ENCODE measurements at regions not wholly inside any gene's neighbourhood (a gene's known extent, or its start where the extent isn't known, plus 50 kb on each side); places are given as distances from the start of the nearest gene placed in this dataset.

DNA sequence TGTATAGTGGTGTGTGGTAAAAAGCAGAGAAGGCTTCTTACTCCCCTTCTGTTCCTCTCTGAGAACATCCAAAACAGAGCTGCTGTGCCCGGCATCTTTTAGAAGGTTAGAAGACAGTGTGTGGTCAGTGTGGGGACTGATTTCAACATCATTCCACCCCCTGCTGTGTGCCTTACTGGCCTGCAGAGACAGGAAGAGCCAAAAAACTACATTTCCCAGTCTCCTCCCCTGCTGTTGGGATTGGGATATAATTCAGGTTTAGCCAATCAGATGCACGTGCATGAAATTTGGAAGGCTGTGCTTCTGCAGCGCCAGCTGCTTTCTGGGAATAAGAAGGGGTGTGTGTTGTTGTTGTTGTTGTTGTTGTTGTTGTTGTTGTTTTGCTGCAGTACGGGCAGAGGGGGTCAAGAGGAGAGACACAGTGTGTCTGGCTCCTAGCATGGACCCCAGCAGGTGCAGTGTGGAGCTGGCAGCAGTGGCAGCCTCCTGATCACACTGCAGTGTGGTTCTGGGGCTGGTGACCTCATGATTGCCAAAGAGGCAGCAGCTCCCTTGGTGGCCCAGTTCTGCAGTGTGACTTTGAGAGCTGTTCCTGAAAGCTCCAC is 74.7 kb downstream of the MRPL14 start:
- intact Hi-C loops (cut with DNase I), result no loop called here
- ATAC-seq, result peak; percentile 19 to 51
- no peak for DNase-seq

DNA sequence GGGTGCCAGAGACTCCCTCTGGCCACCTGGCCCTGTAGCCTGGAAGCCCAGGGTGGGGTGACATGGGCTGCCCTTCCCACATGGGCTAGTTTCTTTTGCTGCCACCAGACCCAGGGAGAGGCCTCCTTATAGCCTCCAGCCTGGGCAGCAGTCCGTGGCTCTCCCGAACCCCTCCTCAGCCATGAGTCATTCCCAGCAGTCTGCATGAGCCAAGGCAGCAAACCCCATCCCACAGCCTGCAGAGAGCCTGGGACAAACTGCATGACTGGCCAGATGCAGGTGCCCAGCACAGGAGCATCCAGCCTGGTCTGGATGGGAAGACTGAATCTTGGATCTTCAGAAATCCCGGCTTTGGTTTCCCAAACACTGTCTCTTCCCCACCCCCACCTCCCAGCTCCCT is 75.7 kb downstream of the MRPL14 start:
- intact Hi-C loops (cut with DNase I), result no loop called here
- DNase-seq (no peak), ATAC-seq (peak in 1 of 2 donors; percentile 85)

DNA sequence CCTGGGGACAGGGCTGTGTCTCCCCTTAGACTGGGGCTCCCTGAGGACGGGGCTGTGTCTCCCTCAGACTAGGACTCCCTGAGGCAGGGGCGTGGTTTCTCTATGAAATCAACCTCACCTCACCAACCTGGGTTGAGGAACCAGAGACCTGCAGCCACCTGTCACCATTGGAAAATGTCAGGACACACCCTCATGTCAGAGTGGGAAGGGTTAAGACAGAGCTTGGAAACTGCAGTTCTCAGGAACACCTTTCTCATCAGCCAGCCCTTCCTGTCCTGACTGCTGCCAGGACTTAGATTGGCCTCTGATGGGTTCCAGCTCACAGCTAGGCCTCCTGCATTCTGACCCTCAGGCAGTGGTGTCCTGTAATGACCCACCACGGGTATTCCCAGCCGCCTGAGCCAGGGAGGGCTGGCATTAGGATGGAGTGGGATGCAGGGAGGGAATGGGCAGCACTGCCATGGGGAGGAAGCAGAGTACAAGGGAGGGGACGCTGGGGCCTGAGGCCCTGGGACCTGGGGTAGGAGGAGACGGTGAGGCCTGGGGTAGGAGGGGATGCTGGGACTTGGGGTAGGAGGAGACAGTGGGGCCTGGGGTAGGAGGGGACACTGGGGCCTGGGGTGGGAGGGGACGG is 76.3 kb downstream of the MRPL14 start:
- ATAC-seq (peak; percentile 18 to 40), DNase-seq (no peak)
- intact Hi-C loops (cut with DNase I), result no loop called here

DNA sequence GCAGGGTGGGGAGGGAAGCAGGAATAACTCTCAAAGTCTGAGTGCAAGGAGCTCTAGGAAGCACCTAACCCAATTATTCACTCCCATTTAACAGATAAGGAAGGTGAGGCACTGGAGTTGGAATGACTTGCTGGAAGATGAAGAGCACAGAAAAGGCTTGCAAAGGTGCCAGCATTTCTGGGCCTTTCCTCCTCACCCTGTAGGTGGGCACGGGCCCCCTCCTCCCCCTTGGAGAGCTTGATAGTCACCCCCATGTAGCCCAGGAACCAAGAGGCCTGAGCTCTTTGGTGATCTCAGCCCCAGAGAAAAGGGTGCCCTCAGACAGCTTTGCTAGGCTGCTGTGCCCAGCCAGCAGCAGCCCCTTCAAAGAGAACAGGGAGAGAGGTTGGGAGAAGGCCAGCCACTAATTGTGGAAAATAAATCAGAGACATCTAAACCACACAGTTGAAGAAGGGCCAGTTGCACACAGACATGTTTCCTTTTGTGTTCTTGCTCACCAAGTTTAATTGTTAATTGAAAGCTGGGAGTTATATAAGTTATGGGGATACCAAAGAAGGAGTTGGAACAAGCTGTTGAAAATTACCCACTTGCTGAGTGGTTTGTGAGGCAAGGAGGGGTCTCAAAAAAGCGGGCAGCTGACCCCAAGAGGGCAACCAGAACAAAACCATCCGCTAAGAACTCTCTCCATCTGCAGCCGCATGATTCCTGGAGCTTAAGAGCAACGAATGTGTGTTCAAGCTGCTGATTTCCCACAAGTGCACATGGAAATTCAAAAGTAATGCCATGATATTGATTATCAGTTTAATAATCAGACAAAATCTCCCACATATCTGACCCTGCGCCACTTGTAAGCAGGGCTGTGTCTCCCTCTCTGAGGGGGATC is 77.0 kb downstream of the MRPL14 start:
- DNase-seq (no peak), ATAC-seq (no peak)
- intact Hi-C loops (cut with DNase I), result no loop called here

DNA sequence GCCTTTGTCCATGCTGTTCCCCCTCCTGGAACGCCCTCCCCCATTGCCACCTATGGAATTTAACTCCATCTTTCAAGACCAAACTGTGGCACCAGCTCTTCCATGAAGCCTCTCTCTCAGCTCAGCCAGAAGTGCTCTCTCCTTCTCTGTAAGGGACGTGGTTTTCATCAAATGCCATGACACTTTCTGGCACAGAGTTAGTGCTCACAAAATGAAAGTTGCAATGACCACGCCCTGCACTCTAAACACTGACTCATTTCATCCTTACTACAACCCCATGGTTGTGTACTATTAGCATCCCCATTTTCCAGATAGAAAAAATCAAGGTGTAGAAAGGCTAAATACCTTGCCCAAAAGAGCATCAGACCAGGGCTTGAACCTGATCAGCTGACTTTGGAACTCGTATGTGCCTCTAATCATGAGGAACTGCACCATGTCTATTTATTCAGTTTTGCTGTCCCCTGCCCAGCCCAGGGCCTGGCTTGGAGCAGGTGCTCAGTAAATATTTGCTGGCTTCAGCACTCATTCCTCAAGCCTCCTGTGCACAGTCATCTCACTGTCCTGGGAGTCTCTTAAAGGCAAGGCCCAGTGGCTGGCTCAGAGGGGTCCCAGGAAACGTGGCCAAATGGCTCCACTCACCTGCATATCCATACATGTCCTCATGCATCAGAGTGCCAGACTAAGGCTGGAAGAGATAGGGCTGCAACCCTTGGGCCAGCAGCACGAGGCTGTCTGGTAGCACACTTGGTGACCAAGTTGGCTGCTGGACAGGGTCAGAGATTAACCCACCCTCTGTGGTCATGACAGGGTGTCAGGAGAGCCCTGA is 77.9 kb downstream of the MRPL14 start:
- ATAC-seq, result peak in 1 of 2 donors; percentile 8
- no peak for DNase-seq
- intact Hi-C loops (cut with DNase I), result no loop called here

DNA sequence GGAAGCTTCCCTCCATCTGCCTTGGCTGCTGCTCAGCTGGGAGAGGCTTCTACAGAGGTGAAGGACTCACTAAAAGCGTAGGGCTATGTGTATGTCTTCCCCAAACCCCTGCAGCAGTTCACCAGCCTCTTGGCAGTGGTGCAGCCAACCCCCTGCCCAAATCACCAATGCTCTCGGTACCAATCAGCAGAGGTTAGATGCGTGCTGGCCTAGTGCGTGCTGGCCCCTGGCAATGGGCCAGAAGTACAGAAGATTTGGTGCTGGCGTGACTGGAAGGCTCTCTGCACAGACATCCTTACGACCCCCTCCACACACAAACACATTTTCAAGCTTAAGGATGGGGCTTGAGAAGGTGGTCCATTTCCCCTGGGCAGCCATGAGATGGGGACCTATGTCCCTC is 79.0 kb downstream of the MRPL14 start:
- intact Hi-C loops (cut with DNase I), result no loop called here
- DNase-seq, result no peak
- no peak for ATAC-seq

DNA sequence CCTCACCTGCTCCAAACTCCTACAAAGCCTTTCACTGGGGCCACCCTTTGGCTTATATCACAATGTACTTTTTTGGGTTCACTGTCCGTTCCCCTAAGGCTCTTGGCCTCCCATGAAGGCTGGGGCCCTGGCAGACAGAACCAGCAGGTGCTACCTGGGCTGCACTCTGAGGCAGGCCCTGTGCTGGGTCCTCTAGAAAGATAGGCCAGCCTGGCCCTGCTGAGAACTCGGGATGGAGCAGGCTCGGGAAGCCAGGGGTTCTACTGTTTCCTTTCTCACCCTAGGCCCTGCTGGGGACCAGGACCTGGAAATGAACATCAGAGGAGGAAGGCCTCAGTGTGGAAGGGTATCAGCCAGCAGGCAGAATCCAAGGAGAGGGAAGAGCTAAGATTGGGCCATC is 79.5 kb downstream of the MRPL14 start:
- ATAC-seq, result no peak
- DNase-seq, result no peak
- intact Hi-C loops (cut with DNase I), result no loop called here

DNA sequence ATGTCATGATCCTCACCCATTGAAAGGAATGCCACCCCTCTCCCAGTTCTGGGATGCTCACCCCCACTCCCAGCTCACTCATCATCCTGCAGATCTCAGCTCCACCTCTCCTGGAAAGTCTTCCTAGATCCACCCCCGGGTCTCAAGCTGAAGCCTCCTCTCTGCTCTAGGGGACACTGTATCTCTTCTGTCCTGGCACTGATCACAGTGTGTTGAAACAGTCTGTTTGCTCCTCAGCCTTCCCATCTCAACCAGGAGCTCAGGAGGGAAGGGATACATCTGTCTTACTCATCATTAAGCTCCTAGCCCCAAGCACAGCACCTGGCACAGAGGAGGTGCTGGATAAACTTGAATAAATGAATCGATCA is 80.1 kb downstream of the MRPL14 start:
- ATAC-seq, result no peak
- intact Hi-C loops (cut with DNase I), result no loop called here
- DNase-seq, result no peak

DNA sequence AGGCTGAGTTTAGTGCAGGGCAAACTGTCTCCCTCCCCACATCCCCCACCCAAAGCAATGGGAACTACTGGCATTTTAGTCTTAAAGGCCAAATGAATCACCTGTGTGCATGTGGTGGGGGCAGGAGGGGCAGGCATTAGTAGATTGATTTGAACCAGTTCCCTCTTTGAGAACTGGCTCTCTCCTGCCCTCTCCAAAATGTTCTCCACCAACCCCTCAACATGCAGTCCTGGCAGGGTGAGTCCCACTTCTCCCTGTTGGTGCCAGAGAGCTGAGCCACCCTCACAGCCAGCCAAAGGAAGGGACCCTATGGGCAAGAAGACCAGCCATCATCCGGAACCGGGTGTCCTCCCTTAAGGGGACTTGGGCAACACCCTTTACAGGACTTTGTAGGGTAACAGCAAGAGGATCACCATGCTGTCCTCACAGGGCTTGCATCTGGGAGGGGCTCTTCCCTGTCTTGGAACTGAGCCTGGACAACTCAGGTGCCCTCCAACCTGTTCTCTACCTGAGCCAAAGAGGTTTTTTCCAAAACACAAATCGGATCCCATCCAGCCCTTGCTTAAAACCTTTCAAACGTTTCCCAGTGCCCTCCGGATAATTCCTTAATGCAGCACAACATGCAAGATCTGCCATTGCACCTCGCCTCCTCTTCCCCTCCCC is 80.6 kb downstream of the MRPL14 start:
- no peak for DNase-seq
- intact Hi-C loops (cut with DNase I), result no loop called here
- ATAC-seq, result no peak

DNA sequence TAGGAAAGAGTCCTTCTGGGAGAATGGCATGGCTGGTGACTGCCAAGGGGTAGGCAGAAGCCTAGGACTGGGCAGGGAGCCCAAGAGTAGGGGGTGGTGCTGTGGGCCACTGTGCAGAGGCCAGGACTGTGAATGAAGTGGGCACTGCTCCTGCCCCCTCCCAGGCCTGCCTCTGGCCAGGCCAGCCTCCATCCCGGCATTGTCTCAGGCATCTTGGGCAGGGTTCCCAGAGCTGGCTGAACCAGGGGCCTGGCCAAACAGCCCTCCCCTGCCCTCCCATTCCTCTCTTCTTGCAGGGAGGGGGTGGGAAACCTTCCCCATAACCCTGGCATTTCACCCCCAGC is 81.6 kb downstream of the MRPL14 start:
- intact Hi-C loops (cut with DNase I), result no loop called here
- ATAC-seq, result peak; percentile 65 to 74
- no peak for DNase-seq

DNA sequence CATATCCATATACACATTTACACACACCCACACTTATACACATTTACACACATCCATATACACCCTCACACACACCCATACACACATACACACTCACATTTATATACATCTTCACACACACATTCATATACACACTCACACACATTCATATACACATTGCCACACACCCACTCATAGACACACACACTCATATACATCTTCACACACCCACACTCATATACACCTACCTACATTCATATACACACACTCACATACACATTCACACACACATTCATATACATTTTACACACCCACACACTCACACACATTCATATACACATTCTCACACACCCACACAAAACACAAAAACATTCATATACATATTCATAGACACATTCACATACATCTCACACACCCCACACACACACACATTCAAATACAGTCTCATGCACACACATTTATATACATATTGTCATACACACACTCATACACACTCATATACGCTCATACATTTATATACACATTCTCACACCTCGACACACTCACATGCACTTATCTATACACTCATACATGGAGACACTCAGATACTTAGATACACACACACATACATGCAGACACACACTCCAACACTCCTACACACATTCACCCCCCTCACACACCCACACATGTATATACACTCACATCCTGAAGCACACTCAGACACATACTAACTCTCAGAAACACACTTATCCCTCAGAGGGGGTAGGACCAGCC is 82.1 kb downstream of the MRPL14 start:
- ATAC-seq, result no peak
- intact Hi-C loops (cut with DNase I), result no loop called here

DNA sequence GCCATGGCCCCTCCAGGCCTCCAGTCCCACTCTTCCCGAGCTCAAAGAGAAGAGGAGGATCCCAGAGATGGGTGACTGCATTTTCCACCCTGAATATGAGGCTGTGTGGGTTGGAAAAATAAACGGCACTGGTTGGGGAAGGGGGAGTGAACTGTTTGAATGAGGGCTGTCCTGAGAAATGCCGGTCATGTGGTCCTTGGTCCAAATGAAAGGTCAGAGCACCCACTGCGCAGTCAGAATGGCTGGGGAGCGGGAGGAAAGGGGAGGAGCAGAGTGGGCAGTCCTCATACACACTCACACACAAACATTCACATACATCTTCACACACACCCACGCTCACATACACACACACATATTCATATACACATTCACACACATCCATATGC is 83.1 kb downstream of the MRPL14 start:
- DNase-seq, result no peak
- intact Hi-C loops (cut with DNase I), result no loop called here
- ATAC-seq, result peak in 1 of 2 donors; percentile 5

More for the DNA sequence above, 82.1 kb downstream of the MRPL14 start:
- DNase-seq, result no peak

DNA sequence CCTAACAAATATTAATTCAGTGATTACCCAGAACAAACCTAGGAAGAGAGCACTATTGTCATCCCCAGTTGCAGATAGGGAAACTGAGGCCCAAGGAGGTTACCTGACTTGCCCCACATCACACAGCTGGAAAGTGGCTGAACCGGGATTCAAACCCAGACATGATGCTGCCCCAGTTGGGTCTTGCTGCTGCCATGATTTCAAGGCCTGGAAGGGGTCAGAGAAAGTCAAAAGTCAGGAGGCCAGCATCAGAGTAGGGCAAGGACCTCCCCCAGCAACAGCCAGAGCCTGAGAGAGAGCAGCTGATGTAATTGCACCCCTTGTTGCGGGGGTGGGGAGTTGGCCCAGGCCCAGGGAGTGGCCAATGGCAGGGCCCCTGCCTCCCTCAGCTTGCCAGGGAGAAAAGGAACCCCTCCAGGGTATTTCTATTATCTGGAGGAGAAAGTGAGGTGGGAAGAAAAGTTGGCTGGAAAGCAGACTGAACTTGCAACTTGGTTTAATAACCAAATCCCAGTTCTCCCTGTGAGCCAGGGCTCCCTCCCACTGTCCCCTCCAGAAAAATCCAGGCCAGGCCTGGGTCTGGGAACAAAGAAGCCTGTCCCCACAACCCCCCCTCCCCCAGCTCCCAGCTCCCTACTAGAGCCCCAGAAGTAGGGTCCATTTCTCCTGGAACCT is 83.6 kb downstream of the MRPL14 start:
- ATAC-seq (peak; percentile 31 to 35), DNase-seq (peak; percentile 63)
- intact Hi-C loops (cut with DNase I), result no loop called here

DNA sequence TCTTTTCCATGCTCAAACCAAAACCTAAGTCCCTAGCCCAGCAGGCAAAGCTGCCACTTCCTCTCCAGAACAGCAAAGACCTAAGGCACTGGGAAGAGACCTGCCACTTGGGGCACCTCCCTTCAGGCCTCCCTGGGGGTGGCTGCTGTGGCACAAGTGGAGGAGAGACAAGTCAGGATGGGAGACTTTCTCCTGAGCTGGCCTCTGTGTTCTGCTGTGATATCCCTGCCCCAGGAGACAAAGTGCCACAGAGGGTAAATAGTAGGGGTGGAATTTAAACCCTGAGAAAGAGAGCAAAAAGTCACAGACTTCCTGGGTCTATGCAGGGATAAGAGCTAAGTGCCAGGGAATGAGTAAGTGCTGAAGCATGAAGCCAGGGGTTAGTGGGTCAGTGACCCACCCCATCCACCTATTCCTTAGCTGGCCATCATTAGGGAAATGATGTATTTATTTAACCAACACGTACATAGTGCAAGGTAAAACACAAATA is 84.2 kb downstream of the MRPL14 start:
- ATAC-seq, result peak in 1 of 2 donors; percentile 17
- intact Hi-C loops (cut with DNase I), result no loop called here
- no peak for DNase-seq

DNA sequence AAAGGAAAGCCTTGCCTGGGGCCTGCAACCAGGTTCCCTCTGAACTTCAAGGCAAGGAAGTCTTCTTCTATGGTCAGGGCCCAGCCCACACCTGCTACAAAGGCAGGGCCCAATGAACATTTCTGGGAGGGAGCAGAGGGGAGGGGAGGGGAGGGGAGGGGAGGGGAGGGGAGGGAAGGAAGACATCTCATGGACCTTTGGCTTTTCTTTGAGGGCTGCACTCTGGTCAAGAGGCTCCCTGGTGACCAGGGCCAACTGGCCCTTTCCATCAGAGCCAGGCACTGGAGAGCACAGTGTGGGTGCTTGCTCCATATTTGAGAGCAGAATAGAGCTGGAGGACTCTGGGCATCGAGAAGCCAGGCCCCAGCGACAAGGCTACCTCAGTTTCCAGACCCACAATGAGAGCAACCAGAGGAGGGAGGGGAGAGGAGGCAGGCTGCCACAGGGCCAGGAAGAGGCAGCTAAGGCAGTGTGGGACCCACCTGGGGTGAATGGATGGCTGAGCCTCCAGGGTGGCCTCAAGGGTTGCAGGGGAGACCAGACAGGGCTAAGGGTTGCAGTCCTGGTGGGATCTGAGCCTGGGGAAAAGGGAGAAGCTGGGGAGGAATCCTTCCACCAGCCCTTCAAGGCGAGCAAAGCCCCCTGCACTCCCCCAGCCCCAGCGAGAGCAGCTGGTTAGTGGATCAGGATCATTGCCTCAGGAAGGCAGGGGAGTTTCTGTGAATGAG is 84.8 kb downstream of the MRPL14 start:
- DNase-seq, result no peak
- intact Hi-C loops (cut with DNase I), result no loop called here
- no peak for ATAC-seq

DNA sequence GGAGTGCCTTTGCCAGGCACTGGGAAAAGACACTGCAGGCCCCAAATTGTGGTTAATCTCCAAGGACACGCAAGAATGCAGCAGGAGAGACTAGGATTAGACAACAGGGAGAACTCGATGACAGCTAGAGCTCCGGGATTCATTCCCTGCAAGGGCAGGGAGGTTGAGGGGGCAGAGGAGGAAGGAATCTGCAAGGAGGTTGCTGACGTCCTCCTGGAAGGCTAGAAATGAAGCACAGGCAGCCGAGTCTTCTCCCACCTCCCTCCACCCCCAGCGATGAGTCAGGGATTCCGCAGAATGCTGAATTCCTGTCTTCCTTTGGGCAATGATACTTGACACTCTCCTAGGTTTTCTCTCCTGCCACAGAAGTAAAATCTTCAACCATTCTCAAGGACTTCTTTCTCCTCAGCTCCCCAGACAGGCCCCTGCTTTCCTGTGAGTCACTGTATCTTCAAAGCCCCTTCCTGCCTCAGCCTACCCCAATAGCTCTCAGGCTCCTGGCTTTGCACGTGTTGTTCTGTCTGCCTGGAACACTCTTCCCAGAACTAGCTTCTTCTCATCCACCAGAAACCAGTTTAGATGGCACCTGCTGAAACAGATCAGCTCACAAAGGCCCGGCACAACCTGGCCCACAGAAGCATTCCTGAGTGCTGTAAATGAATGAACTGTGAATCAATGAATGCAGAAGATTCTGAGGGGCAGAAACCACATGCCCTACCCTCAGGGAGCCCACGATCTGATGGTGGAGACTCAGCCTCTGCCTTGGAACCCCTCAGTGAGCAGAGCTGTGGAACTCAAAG is 85.6 kb downstream of the MRPL14 start:
- peak in 1 of 2 donors; percentile 69 for ATAC-seq
- intact Hi-C loops (cut with DNase I), result no loop called here
- DNase-seq, result peak; percentile 63

Data from left cardiac atrium (tissue), 4 donors.